Pons (tissue), 1 donor: ENCODE measurements at regions not wholly inside any gene's neighbourhood (a gene's known extent, or its start where the extent isn't known, plus 50 kb on each side); places are given as distances from the start of the nearest gene placed in this dataset.
A peak's percentile ranks its signal among the peaks of the same experiment; 100 is the strongest.

ENCODE experiments used
- DNase-seq: peaks from one replicate; pipeline ENCODE4 v3.0.0-alpha.2; 2016; ENCODE audit warnings: low spot score

DNA sequence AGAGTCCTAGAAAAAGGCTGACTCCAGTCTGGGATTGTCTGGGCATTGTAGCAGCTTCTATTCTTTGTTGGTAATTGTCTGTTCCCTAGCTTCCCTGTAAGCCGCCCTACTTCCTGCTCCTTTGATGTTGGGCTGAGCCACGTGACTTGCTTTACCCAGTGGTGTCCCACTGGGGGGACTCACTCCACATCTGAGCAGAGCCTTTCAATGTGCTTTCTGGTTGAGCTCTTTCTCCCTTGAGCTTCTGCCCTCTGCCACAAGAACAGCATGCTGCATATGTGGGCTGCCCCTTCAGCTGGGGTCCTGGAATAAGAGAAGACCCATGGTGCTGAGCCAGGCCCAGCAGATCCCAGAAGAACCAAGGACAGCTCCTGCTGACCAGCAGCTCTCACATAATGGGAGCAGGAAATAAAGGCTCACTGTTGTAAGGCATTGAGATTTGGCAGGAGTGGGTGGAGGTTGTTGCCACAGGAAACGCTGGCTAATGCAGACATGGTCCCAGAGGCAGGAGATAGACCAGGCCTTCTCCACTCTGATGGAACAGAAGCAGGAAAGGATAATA lies 276.3 kb upstream of the GJB5 start:
- no peak for DNase-seq

DNA sequence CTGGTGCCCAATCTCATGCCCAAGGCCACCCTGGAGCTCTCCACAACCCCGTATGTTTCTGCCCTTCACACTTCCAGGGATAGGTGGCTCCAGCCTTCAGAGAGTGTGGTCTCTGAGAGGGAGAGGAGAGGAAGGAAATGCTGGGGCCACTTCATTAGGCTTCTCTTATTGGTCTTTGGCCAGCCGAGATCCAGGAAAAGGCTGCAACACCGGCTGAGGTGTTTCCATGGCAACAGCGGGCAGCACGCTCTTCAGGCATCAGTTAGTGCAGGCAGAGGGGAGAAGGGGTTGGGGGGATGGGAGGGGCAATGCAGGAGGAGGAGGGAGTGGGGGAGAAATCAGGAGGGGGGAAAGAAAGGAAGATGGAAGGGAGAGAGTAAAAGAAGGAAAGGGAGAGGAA lies 275.1 kb upstream of the GJB5 start:
- no peak for DNase-seq

DNA sequence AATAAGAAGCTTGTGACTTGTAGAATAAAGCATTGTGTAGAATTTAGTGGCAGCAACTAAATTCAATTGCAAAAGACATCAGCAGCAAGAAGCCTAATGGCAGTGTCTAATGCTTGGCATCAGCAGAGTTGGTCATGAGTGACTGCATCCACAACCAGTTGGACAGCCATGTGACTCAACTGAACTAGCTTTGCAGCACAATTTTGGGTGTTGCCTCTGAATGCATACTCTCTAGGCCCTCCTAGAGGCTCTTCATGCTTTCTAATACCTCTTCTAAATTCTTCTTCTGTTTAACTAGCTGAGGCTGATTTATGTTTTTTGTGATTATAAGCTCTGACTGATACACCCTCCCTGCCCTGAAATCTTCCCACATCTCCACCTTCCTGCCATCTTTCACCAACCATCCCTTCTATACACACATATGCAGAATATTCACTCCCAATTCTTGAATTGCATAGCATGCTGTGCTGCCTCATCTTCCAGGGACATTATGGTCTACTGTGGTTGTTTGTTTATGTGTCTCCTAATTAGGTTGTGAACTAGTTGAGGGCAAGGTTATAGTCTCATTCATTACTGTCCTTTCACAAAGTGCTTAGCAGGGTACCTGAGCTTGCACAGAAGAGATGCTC lies 266.7 kb upstream of the GJB5 start:
- no peak for DNase-seq

DNA sequence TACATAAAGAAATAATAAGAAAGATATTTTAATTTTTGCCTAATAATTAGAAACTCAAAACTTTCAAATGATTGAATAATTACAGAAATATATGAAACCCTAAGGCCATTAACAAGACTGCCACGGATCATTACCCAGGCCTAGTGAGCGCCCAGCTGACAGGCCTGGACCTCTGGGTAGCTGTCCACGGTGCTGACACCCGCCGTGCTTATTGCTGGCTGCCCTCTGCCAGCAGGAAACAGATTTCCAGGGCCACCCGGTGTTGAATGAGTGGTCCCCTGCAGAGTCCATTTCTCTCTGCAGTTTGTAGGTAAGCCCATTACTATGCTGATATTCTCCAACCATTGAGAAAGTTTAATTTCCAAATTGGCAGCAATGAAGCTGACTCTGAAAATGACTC lies 254.4 kb upstream of the GJB5 start:
- DNase-seq: no peak

DNA sequence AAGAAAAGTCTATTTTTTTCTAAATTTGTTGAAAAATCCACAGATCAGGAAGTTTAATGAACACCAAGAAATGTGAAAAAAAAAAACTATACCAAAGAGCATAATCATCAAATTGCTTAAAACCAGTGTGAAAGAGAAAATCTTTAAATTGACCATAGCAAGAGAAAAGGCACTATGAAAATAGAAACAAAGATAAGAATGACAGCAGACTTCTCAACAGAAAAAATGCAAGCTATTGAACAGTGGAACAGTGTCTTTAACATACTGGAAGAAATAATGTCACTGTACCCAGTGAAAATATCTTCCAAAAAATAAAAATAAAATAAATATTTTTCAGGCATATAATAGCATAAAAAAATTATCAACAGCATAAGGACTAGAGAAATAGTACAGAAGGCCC lies 243.0 kb upstream of the GJB5 start:
- no peak for DNase-seq

DNA sequence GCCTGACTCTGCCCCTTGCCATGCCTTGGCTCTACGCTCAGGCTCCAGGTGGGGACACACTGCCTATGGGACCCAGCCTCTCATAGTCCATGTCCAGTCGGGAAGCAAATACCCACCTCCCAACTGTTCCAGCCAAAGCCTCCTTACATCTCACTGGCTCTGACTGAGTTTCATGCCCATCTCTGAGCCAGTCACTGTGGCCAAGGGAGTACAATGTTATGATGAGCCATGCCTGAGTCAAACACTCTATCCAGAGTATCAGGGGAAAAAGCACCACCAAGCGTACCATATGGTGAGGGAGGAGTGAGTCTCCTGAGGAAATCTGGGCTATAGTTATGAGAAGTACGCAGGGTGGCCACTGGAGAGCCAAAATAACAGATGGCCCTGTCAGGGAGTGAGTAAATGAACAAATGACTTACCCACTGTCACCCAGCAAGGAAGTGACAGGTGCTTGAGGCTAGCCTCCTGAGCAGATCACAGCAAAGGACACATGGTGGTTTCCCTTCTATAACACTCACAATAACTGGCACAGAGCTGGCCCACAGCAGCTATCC lies 236.6 kb upstream of the GJB5 start:
- peak; percentile 16 for DNase-seq

DNA sequence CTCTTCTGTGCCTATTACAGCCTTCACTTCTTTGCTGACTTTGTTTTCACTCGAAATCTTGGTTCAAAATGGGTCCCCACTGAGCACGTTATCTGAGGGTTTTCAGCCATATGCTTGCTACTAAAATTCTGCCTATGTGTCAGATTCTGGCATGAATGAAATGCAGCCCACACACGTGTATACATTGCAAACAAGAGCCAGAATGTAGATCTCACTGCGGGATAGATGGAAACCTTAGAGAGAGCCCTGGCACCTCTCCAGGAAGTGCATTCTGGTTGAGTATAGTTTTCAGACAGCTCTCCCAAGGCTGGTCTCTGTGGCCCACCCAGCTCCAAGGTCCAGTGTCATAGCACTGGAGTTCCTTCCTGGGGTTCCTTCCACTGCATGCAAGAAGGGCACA lies 234.7 kb upstream of the GJB5 start:
- DNase-seq: no peak

DNA sequence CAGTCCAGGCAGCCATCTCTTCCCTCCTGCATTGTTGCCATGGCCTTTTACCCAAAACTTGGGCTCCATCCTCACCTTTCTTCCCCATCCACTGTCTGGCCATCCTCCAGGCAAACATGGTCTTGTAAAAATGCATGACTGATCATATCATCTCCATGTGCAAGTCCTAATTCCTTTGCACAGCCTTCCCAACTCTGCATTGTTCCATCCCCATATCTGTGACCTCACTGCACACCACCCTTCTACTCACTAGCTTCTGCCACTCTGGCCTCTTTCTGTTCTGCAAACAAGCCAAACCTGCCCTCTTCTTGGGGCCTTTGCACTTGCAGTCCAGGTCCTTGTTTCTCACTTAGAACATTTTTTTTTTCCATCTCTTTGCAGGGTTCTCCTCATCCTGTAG lies 230.1 kb upstream of the GJB5 start:
- DNase-seq: no peak

DNA sequence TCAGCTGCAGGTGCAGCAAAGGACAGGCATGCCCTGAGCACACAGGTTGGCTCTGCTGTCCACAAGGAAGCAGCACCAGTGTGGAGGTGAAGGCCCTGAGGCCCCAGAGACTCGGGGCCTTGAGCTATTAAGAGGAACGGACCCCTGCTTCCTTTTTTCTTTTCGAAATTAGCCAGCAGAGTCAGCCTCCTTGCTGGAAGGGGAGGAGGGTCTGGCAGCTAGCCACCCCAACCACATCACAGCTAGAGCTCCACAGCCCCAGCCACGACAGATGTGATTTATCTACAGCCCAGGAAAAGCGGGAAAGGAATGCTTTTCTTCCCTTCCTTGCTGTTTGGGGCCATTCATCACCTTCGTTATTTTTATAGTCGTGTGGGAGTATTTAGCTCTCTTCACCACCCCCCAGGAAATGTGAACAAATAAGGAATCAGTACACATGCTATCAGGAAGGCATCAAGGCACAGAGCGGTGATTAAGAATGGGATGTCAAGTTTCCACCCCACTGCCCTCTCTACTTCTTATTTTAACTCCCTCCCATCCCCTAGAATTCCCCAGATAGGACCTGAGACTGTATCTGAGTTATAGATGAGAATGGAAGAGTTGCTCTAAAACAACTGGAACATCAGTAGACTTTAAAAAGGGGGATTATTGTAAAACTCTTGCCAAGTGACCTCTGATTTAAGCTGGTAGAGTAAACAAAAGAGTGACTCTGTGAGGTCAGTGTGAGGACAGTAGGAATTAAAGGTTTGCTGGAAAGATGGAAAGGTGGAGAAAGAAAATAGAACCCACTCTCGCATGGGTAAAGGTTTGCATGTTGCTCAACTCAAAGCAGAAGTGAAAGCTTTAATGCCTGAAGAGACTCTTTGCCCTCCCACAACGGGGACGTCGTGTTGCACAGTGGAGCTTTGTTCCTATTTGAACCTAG lies 224.7 kb upstream of the GJB5 start:
- DNase-seq: peak; percentile 45

DNA sequence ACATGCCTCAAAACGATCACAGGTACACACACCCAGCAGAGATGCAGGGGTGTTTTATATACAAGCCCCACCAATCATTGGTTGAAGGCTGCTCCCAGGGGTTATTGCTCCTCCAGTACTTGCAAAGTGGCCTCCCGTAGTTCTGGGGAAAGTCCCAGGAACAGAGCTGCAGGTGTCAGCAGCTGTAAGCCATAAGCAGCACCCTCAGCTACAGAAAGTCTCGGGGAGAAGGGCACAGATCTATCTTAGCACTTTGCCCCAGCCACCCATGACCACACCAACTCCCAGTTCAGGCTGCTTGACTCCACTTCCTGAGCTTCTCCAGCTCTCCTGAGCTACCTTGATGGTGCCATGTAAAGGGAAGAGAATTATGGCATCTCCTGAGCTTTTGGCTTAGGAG lies 222.7 kb upstream of the GJB5 start:
- no peak for DNase-seq

DNA sequence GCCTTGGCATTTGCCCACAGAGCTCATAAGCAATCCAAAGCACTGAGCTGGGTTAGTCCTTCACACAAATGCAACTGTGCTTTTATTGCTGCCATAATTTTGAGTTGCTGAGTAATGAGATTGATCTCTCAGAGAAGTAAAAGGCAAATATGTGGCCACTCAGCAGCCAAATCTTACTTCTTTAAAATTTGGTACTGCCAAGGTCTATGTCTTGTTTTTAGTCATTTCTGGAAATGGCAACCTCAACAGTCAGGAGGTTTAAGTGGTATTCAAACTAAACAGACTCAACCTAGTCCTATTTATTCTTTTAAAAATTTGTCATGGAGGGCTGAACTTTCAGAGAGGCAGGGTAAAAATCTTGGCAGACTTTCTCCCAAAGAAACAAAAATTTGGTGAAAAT lies 216.4 kb upstream of the GJB5 start:
- DNase-seq: no peak

DNA sequence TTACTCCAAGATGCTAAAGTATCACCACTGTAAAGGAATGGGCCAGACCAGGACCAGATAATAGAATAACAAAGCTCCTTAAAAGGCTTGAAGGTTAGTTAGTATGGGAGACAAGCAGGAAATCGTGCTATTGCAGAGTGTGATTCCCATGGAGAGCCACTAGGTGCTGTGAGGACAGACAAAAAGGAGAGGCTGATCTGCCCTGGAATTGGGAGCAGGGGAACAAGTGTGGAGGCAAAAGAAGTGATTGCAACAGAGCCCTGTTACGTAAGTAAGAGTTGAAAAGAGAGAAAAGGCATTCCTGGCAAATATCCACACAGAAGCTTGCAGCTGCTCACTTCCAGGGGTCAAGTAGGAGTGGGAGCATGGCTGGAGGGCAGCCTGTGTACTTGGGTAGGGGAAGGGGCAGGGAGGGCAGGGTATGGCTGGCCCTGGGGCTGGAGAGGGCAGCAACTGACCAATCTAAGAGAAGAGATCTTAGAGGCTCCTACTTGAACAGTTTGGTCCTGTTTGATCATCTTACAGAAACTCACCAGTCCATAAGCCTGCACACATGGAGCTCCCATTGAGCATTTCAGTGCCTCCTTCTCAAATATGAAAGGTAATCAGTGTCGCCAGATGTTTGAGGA lies 207.7 kb upstream of the GJB5 start:
- no peak for DNase-seq

DNA sequence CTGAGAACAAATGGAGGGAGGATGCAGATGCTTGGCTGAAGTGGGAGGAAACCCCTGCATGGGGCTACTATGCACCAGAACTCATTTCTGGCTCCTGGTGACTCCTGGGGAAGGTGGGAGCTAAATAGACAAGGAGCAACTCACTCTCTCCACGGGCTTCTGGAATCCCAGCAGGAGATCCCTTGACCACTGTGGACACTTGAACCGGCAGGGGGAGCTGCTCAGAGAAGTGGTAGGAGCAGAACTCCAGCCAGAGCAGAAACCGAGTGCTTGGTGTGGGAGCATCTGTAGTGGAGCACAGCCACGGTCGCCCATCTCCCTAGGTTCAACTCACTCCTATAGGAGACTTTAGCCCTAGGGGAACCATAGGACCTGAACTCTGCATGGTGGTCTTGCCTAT lies 205.6 kb upstream of the GJB5 start:
- DNase-seq: no peak

DNA sequence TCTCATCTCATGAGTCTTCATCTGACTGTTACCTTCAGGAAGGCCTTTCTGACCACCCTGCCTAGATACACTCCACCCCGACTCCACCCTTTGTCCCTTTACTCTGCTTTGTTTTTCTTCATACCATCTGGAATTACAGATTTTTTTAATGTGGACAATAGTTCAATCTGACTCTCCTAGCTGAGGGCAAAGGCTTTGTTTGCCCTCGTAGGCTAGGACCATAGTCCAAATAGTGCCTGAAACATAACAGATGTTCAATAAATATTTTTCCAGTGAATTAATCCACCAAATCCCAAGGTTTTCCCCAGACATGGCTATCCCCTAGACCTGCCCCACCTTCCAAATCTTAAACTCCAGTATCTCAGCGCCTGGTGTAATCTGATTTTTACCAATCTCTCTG lies 176.5 kb upstream of the GJB5 start:
- no peak for DNase-seq

DNA sequence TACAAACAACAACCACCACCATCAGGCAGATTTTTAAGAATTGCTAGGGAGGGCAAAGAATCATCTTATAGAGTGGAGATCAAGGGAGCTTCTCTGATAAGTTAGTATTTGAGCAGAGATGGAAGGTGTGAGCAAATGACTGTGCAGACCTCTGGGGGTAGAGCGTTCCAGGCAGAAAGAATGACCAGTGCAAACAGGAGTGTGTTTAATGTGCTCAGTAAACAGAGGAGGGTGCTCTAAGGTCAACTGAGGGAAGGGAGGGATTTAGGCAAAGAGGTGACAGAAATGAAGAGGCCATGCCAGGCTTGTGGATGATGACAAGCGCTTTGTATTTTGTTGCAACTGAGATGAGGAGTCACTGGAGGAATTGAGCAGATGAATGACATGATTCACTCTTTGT lies 172.5 kb upstream of the GJB5 start:
- no peak for DNase-seq

DNA sequence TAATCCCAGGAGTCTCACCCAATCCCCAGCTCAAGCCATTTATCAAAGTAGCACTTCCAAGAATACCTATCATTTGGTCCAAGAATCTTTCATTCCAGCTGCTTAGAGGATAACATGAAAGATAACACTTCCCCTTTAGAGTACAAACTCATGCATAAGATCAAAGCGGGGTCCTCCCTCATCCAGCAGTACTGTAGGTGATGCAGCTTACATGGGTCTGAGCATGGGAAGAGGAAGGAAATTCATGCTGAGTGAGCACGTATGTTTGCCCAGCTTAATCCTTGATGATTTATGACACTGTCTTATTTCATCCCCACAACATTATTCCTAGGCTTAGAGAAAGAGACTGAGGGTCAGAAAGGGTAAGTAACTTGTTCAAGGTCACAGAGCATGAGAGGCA lies 167.1 kb upstream of the GJB5 start:
- DNase-seq: no peak

DNA sequence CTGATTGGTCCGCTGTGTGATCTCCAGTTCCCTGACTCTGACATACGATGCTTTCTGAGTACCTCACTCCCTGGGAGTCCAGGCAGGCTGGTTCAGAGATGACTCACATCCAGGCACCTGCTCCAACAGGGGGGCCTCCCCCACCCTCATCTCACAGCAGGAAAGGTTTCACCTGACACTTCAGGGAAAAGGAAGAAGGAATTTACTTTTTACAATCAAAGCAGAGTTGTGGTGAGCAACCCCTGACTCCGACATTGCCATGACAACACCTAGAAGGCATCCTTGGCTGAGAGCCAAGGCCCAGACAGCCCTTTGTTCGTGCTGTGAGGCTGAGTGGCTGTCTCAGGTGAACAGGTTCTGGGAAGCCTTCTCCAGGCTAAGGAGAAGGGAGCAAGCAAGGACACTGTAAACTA lies 164.6 kb upstream of the GJB5 start:
- no peak for DNase-seq

DNA sequence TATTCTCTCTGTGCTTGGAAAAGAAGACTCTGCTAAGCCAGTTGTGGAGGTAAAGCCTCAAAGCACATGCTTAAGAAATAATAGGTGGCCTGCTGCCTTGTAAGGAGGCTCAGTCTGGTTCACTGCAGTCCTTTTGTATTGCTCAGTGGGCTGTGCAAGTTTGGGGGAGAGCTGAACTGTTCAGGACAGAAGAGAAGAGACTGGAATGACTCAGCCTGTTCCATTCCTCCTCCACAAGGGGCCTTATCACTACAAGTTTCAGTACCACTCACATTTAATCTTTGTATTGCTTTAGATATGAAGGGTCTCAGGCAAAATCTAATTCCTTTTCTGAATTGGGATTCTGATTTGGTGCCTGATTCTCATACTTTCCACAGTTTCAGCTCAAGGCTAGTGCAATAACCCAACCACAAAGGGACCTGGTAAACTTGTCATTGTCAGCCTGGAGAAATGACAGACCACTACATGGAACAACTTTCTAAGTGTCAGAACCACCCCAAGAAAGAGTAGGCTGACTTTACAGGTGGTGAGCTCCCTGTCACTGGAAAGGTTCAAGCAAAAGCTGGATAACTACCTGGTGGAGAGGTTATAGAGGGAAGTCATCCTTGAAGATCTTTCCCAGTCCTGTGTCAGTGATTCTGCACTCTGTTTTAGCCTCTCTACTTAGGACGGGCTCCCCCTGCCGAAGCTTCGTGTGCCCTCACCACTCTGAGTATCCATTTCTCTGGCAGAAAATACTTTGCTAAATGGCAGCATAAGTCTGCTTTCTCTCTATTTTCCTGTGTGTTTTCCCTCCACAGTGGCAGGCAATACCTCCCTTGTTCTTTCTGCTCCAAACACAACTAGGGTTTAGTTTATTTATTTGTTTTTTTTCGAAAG lies 162.9 kb upstream of the GJB5 start:
- DNase-seq: no peak

DNA sequence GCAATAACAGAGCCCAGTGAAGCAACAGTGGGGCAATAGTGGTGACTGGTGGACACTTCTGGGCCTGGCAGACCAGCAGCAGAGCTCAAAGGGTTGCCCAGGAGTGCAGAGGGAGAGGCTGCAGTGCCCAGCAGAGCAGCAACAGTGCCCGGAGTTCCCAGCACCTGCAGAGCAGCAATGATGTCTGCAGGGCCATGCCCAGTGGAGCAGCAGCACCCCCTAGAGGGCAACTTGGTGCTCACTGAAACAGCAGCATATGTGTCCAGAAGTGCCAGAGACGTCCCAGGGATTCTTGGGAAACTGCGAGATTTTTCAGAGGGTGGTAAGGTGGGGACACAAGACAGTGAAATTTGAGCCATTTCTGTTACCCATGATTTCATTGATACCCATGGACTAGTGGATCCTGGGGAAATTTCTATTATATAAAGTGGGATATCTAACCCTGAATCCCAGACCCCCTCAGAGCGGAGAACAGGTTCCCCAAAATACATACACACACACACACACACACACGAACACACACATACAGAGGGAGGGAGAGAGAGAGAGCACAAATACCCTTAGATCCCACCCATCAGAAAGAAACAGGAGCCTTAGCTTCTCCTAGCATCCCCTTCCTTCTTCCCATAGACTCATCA lies 156.9 kb upstream of the GJB5 start:
- peak; percentile 63 for DNase-seq

DNA sequence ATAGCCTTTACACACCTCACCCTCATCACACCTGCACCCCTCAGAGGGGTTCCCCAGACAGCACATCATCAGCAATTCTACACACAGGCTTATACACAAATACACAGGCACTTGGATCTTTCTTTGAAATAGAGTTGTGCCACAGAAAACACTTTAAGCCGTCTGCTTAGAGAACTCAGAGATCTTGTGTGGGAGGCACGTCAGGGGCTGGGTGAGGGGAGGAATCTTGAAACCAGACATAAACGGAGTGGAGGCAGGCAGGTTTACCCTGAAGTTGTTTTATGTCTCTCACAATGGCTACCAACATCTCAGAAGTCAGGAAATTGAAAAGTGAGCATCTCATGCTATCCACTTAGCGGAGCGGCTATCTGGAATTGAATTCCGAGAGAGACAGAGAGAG lies 151.9 kb upstream of the GJB5 start:
- no peak for DNase-seq

DNA sequence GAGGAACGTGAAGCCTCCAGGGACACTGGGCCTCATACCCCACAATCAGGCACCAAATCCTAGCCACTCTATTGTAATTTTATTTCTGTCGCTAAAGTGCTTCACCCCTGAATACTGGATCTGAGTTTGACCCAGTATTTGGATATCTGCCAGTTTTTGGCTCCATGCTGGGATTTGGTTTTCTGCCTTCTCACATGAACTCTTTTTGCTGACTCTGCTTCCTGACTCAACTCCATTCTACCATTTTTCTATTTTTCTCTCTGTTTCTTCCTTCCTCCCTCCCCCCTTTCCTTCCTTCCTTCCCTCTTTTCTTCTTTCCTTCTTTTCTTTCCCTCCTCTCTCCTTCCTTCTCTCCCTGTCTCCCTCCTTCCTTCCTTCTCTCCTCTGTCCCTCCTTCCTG lies 151.3 kb upstream of the GJB5 start:
- no peak for DNase-seq
